ENCODE measurements at regions not wholly inside any gene's neighbourhood (a gene's known extent, or its start where the extent isn't known, plus 50 kb on each side); places are given as distances from the start of the nearest gene placed in this dataset.
A peak's percentile ranks its signal among the peaks of the same experiment; 100 is the strongest.

GRCh38 chr2:147548451-147548850 lies 296.4 kb upstream of the ACVR2A start:
- no peak for FAIRE-seq

- FAIRE-seq = no peak
These were observed 297.4 kb upstream of the ACVR2A start for GRCh38 chr2:147547440-147547839.

GRCh38 chr2:147546109-147546508 lies 298.7 kb upstream of the ACVR2A start:
- no peak for FAIRE-seq

GRCh38 chr2:147543056-147543455 lies 301.8 kb upstream of the ACVR2A start:
- FAIRE-seq = no peak

GRCh38 chr2:147542351-147542750 lies 302.5 kb upstream of the ACVR2A start:
- FAIRE-seq = no peak

GRCh38 chr2:147541314-147541713 lies 303.5 kb upstream of the ACVR2A start:
- no peak for FAIRE-seq

GRCh38 chr2:147538821-147539220 lies 306.0 kb upstream of the ACVR2A start:
- FAIRE-seq = no peak

- FAIRE-seq = no peak
These were observed 306.7 kb upstream of the ACVR2A start for GRCh38 chr2:147538088-147538487.

- FAIRE-seq = no peak
These were observed 313.6 kb upstream of the ACVR2A start for GRCh38 chr2:147531269-147531668.

GRCh38 chr2:147530033-147530432 lies 314.8 kb upstream of the ACVR2A start:
- no peak for FAIRE-seq

GRCh38 chr2:147525819-147526489 lies 318.9 kb upstream of the ACVR2A start:
- FAIRE-seq = peak; percentile 84

- FAIRE-seq = no peak
These were observed 319.9 kb upstream of the ACVR2A start for GRCh38 chr2:147524912-147525311.

GRCh38 chr2:147523415-147523814 lies 321.4 kb upstream of the ACVR2A start:
- no peak for FAIRE-seq

- FAIRE-seq = no peak
These were observed 322.9 kb upstream of the ACVR2A start for GRCh38 chr2:147521936-147522335.

- no peak for FAIRE-seq
These were observed 324.0 kb upstream of the ACVR2A start for GRCh38 chr2:147520817-147521216.

- no peak for FAIRE-seq
These were observed 325.7 kb upstream of the ACVR2A start for GRCh38 chr2:147519178-147519577.

- FAIRE-seq = no peak
These were observed 329.6 kb upstream of the ACVR2A start for GRCh38 chr2:147515213-147515612.

GRCh38 chr2:147512206-147512605 lies 332.6 kb upstream of the ACVR2A start:
- no peak for FAIRE-seq

- no peak for FAIRE-seq
These were observed 333.3 kb upstream of the ACVR2A start for GRCh38 chr2:147511491-147511948.

GRCh38 chr2:147509821-147510220 lies 335.0 kb upstream of the ACVR2A start:
- no peak for FAIRE-seq

- no peak for FAIRE-seq
These were observed 337.9 kb upstream of the ACVR2A start for GRCh38 chr2:147506889-147507288.

GRCh38 chr2:147502711-147503290 lies 342.0 kb upstream of the ACVR2A start:
- no peak for FAIRE-seq

- FAIRE-seq = no peak
These were observed 342.9 kb upstream of the ACVR2A start for GRCh38 chr2:147501968-147502367.

GRCh38 chr2:147500819-147501395 lies 343.9 kb upstream of the ACVR2A start:
- no peak for FAIRE-seq

GRCh38 chr2:147500229-147500628 lies 344.6 kb upstream of the ACVR2A start:
- no peak for FAIRE-seq

Data from islet of Langerhans (tissue), 1 donor.